K562 (cell line): ENCODE measurements at regions not wholly inside any gene's neighbourhood (a gene's known extent, or its start where the extent isn't known, plus 50 kb on each side); places are given as distances from the start of the nearest gene placed in this dataset.

Experiments used
- ATAC-seq: fragments of 200-7000 bp; cut with Tn5 transposase; 3 replicates; pipeline ENCODE4 v1.9.1; 2020; ENCODE audit warnings: moderate library complexity
- BruUV-seq: library from RNA; stranded (reverse); fragments of 400-500 nt; replicated peaks from 2 replicates; lab custom pipeline; 2021; lab: Mats Ljungman, UMichigan
- CTCF ChIA-PET: fragments of 300-600 bp; formaldehyde crosslinking; extraction: SDS; loops from one replicate; lab custom pipeline; 2021; ENCODE audit warnings: low intra/inter-chr PET ratio; lab: Yijun Ruan, JAX
- POLR2A ChIA-PET: fragments of 300-600, 350-650 bp; sonication (Branson Sonifier 250); formaldehyde crosslinking; extraction: SDS; loops from one replicate; lab custom pipeline; 2021; ENCODE audit warnings: antibody characterized with exemption, inconsistent platforms; lab: Yijun Ruan, JAX
- DNase-seq, 4 experiments: peaks; one replicate each; pipeline versions ENCODE4 v3.0.0 to v3.0.0-alpha.2; 2011 to 2018; ENCODE audit warnings: low spot score in 3 of 4, mixed read lengths in 3 of 4; ENCODE audit errors: extremely low read depth in 1 of 4
- FAIRE-seq: peaks from 2 replicates; lab custom pipeline; 2011; peaks lifted over from hg19 to GRCh38; lab: Jason Lieb, UNC
- H2AFZ ChIP-seq: 2 replicates; pipeline ENCODE4 v1.6.0; 2011; ENCODE audit warnings: low read depth, low read length, control low read depth, inconsistent platforms
- H3K27ac ChIP-seq: fragments of 200-600 bp; 3 replicates; pipeline ENCODE4 v1.8.0; 2011; ENCODE audit warnings: low read depth, mild to moderate bottlenecking, control low read depth, inconsistent platforms, low read length, moderate library complexity, mixed read lengths; ENCODE audit errors: extremely low read depth
- H3K27me3 ChIP-seq, 2 experiments: fragments of 300-600 bp in 1 of 2; 2 replicates in 1 of 2; 3 replicates in 1 of 2; pipeline versions ENCODE4 v1.6.0 to v1.8.0; 2011; ENCODE audit warnings: inconsistent platforms in 2 of 2, low read length in 2 of 2, mild to moderate bottlenecking in 1 of 2, mixed read lengths in 1 of 2, moderate library complexity in 1 of 2; ENCODE audit not compliant: control insufficient read depth in 2 of 2, insufficient read depth in 2 of 2
- H3K36me3 ChIP-seq: fragments of 300-600 bp; 3 replicates; pipeline ENCODE4 v1.8.0; 2011; ENCODE audit warnings: mild to moderate bottlenecking, low read length, inconsistent platforms; ENCODE audit not compliant: control insufficient read depth, insufficient read depth
- H3K4me1 ChIP-seq, 2 experiments: fragments of 200-600 bp in 1 of 2; replicated peaks in 1 of 2; 2 replicates in 1 of 2; 3 replicates in 1 of 2; pipeline versions ENCODE4 v1.5.1 to v1.8.0; 2011; ENCODE audit warnings: inconsistent platforms in 2 of 2, low read length in 2 of 2, mild to moderate bottlenecking in 1 of 2, mixed read lengths in 1 of 2, moderate library complexity in 1 of 2; ENCODE audit not compliant: control insufficient read depth in 2 of 2, insufficient read depth in 2 of 2
- H3K4me2 ChIP-seq: 2 replicates; pipeline ENCODE4 v1.6.1; 2011; ENCODE audit warnings: low read length, control low read depth, inconsistent platforms, mixed read lengths; ENCODE audit not compliant: insufficient read depth
- H3K4me3 ChIP-seq: fragments of 200-600 bp; sonication (generic), shearing (Covaris generic); 2 replicates; pipeline ENCODE4 v1.5.1; 2016; ENCODE audit warnings: control low read depth, inconsistent platforms
- H3K79me2 ChIP-seq: fragments of 200-600 bp; 3 replicates; pipeline ENCODE4 v1.8.0; 2011; ENCODE audit warnings: low read length, inconsistent platforms; ENCODE audit not compliant: control insufficient read depth, insufficient read depth
- H3K9ac ChIP-seq, 2 experiments: 2 replicates each; pipeline versions ENCODE4 v1.6.0 to v1.6.1; 2011; ENCODE audit warnings: low read depth in 2 of 2, low read length in 2 of 2, control low read depth in 1 of 2, inconsistent platforms in 1 of 2, mild to moderate bottlenecking in 1 of 2, mixed read lengths in 1 of 2; ENCODE audit not compliant: insufficient read depth in 1 of 2
- H3K9me1 ChIP-seq: one replicate; pipeline ENCODE4 v1.6.0; 2011; ENCODE audit warnings: inconsistent platforms, mild to moderate bottlenecking, low read length, moderate library complexity; ENCODE audit not compliant: control insufficient read depth, insufficient read depth
- H3K9me3 ChIP-seq: replicated peaks from 2 replicates; pipeline ENCODE4 v1.5.1; 2011; ENCODE audit warnings: low read depth, low read length, inconsistent platforms; ENCODE audit not compliant: control insufficient read depth, insufficient read depth
- H4K20me1 ChIP-seq: replicated peaks from 2 replicates; pipeline ENCODE4 v1.6.1; 2011; ENCODE audit warnings: low read length, inconsistent platforms, mixed read lengths; ENCODE audit not compliant: control insufficient read depth, insufficient read depth
- DPF2 ChIP-seq: fragments of 450-650 bp; IDR thresholded peaks from 2 replicates; pipeline ENCODE4 v1.6.1; 2016
- E2F1 ChIP-seq: sonication (generic); formaldehyde crosslinking; IDR thresholded peaks from 2 replicates; pipeline ENCODE4 v1.8.1; 2023; ENCODE audit warnings: mild to moderate bottlenecking, missing genetic modification reagents, moderate library complexity
- KDM4B ChIP-seq, 2 experiments: fragments of 450-650 bp in 1 of 2; sonication (generic) in 1 of 2; IDR thresholded peaks; 2 replicates each; pipeline ENCODE4 v1.6.1; 2016 to 2017; ENCODE audit warnings: borderline replicate concordance in 2 of 2, antibody characterized with exemption in 1 of 2, low read depth in 1 of 2, mild to moderate bottlenecking in 1 of 2
- MCM3 ChIP-seq: fragments of 450-650 bp; IDR thresholded peaks from 2 replicates; pipeline ENCODE4 v1.6.1; 2016
- NFRKB ChIP-seq: fragments of 450-650 bp; IDR thresholded peaks from 2 replicates; pipeline ENCODE4 v1.6.1; 2016; ENCODE audit warnings: low read depth
- PCBP1 ChIP-seq: fragments of 200-400 bp; formaldehyde crosslinking; IDR thresholded peaks from 2 replicates; pipeline ENCODE4 v1.6.1; 2018; ENCODE audit warnings: mild to moderate bottlenecking, low read depth, low read length; ENCODE audit not compliant: poor library complexity, severe bottlenecking
- RFX7 ChIP-seq: fragments of 250-450 bp; sonication (Bioruptor Pico); IDR thresholded peaks from 2 replicates; pipeline ENCODE4 v1.5.1; 2021; ENCODE audit warnings: mild to moderate bottlenecking
- TEAD4 ChIP-seq, 2 experiments: sonication (generic) in 1 of 2; formaldehyde crosslinking in 1 of 2; IDR thresholded peaks; 2 replicates each; pipeline versions ENCODE4 v1.6.1 to v1.8.0; 2012 to 2022; ENCODE audit warnings: borderline replicate concordance in 1 of 2, inconsistent platforms in 1 of 2, low read length in 1 of 2, mild to moderate bottlenecking in 1 of 2, missing genetic modification reagents in 1 of 2
- TSHZ1 ChIP-seq: fragments of 250-450 bp; sonication (Bioruptor Pico); IDR thresholded peaks from 2 replicates; pipeline ENCODE4 v1.4.0; 2020; ENCODE audit warnings: mild to moderate bottlenecking, moderate library complexity
- ZBED1 ChIP-seq: IDR thresholded peaks from 2 replicates; pipeline ENCODE4 v1.6.1; 2014
- ZBTB8A ChIP-seq: fragments of 450-650 bp; IDR thresholded peaks from 2 replicates; pipeline ENCODE4 v1.6.1; 2018; ENCODE audit warnings: mild to moderate bottlenecking, moderate library complexity; ENCODE audit not compliant: partially characterized antibody
- ZNF121 ChIP-seq: sonication (generic); formaldehyde crosslinking; conservative IDR thresholded peaks from 2 replicates; pipeline ENCODE4 v1.8.0; 2022; ENCODE audit warnings: missing genetic modification reagents
- ZNF239 ChIP-seq: fragments of 250-450 bp; sonication (Bioruptor Pico); IDR thresholded peaks from 2 replicates; pipeline ENCODE4 v1.4.0; 2020; ENCODE audit warnings: mild to moderate bottlenecking
- ZNF311 ChIP-seq: fragments of 250-450 bp; sonication (Bioruptor Pico); IDR thresholded peaks from 2 replicates; pipeline ENCODE4 v1.4.0; 2020; ENCODE audit warnings: mild to moderate bottlenecking, moderate library complexity
- WGBS: fragments of 100-300 bp; shearing (Covaris generic); methylation state at CpG from one replicate; pipeline ENCODE4 v1.1.6; 2016; ENCODE audit warnings: low coverage, mixed read lengths; ENCODE audit not compliant: insufficient coverage; ENCODE audit errors: missing lambda C conversion rate; 5-methylcytosine and 5-hydroxymethylcytosine counted together
- in situ Hi-C: fragments of 300-500 bp; cut with MboI; formaldehyde crosslinking; loops from 4 replicates; pipeline ENCODE4 v1.15.0; 2018; ENCODE audit warnings: inconsistent platforms, mixed read lengths
- intact Hi-C: fragments of 100-400 bp; cut with micrococcal nuclease; formaldehyde crosslinking; loops from 2 replicates; pipeline ENCODE4 v1.14.2; 2022

GRCh38 chr17:79410681-79411080 lies 200.2 kb downstream of the RBFOX3 start (continued):
- TF ChIP-seq TSHZ1 (CRISPR knock-in tag) = no peak
- no peak for TF ChIP-seq TEAD4 (IDR thresholded peaks at IDR 0.05; ENCODE audit: low read length)
- no peak for TF ChIP-seq TEAD4 (CRISPR knock-in tag; IDR thresholded peaks at IDR 0.05; ENCODE audit: borderline replicate concordance)

- intact Hi-C loops (loop anchor here (10.0 kb wide), 1 partner anchor 297 kb away; no protein-coding TSS in a partner anchor), in situ Hi-C loops (no loop called here)
- BruUV-seq = no TSS peak
- Histone ChIP-seq H3K27ac (no peak overlapping the region), H3K36me3 (no peaks in the 10 kb centered on the region), H2AFZ (no peak overlapping the region), H3K9me1 (no peaks in the 10 kb centered on the region), H3K9me3 (peaks cover 2% of the 10 kb centered on the region; the same call in 1 of the 2 replicates), H3K4me2 (no peak overlapping the region), H3K4me1 (no peaks in the 10 kb centered on the region), H3K4me3 (no peak overlapping the region), H4K20me1 (peaks cover 5% of the 10 kb centered on the region; the same call in 1 of the 2 replicates), H3K79me2 (no peaks in the 10 kb centered on the region), H3K27me3 (peaks cover 23 to 67% of the 10 kb centered on the region in 2 experiments; a peak in 4 of 5 replicates), H3K9ac (no peak overlapping the region)
- TF ChIP-seq PCBP1 = no peak
- no peak for TF ChIP-seq RFX7 (CRISPR knock-in tag)
- TF ChIP-seq ZNF239 (CRISPR knock-in tag) = no peak
- TF ChIP-seq MCM3 = no peak
- TF ChIP-seq E2F1 = no peak
- TF ChIP-seq ZNF121 (CRISPR knock-in tag) = no peak
- no peak for TF ChIP-seq ZNF311 (CRISPR knock-in tag)
- TF ChIP-seq ZBED1 = no peak
- TF ChIP-seq ZBTB8A = no peak
- no peak for TF ChIP-seq KDM4B (IDR thresholded peaks at IDR 0.05; ENCODE audit: borderline replicate concordance in 2 of 2, low read depth in 1 of 2)
- no peak for TF ChIP-seq DPF2
- TF ChIP-seq NFRKB = no peak
- FAIRE-seq (no peak), ATAC-seq (no peak), DNase-seq (no peak)
- ChIA-PET POLR2A (interaction anchor here (0.7 kb wide), 1 partner anchor 301 kb away, joined by 3 read pairs; no protein-coding TSS in a partner anchor), CTCF (no interaction called here)
- under 1% methylated on average over 11 of the region's 11 CpGs for WGBS
These were observed 202.6 kb downstream of the RBFOX3 start for GRCh38 chr17:79408251-79408650.
